Stomach (tissue), 8 donors: ENCODE measurements at regions not wholly inside any gene's neighbourhood (a gene's known extent, or its start where the extent isn't known, plus 50 kb on each side); places are given as distances from the start of the nearest gene placed in this dataset.

Experiments used
- DNase-seq, 2 donors: peaks; one replicate each; pipeline versions ENCODE4 v3.0.0 to v3.0.0-alpha.2; 2013 to 2019
- H3K27ac ChIP-seq, 5 donors: fragments of 200-600 bp in 4 of 5; sonication (generic) in 4 of 5; one replicate each; pipeline ENCODE4 v1.5.1; 2013 to 2019; ENCODE audit warnings: mild to moderate bottlenecking in 1 of 5, moderate library complexity in 1 of 5
- H3K27me3 ChIP-seq, 3 donors: fragments of 200-600 bp; sonication (generic); one replicate each; pipeline ENCODE4 v1.5.1; 2017 to 2019; ENCODE audit warnings: mixed run types in 1 of 3
- H3K36me3 ChIP-seq, 4 donors: fragments of 200-600 bp; sonication (generic); 1 replicate in 3 of 4; 2 replicates in 1 of 4; pipeline ENCODE4 v1.5.1; 2016 to 2019
- H3K4me1 ChIP-seq, 4 donors: fragments of 200-600 bp; sonication (generic); one replicate each; pipeline ENCODE4 v1.5.1; 2016 to 2019
- H3K4me3 ChIP-seq, 4 donors: fragments of 200-600 bp; sonication (generic) in 3 of 4; one replicate each; pipeline ENCODE4 v1.5.1; 2016 to 2019; ENCODE audit warnings: mild to moderate bottlenecking in 1 of 4
- H3K9me3 ChIP-seq, 4 donors: fragments of 200-600 bp; sonication (generic); one replicate each; pipeline ENCODE4 v1.5.1; 2016 to 2019
- CTCF ChIP-seq, 7 experiments: fragments of 450-650 bp in 4 of 7; fragments of 200-600 bp in 3 of 7; sonication (generic) in 3 of 7; IDR thresholded peaks; one replicate each; pipeline ENCODE4 v1.5.1; 2016 to 2019; ENCODE audit warnings: antibody characterized with exemption in 7 of 7, control low read depth in 2 of 7, mild to moderate bottlenecking in 1 of 7
- EP300 ChIP-seq: sonication (generic); formaldehyde crosslinking; IDR thresholded peaks from one replicate; pipeline ENCODE4 v1.6.1; 2017; ENCODE audit warnings: antibody characterized with exemption
- POLR2A ChIP-seq, 4 donors: fragments of 450-650 bp; IDR thresholded peaks; one replicate each; pipeline ENCODE4 v1.6.1; 2016; ENCODE audit warnings: antibody characterized with exemption in 4 of 4, control low read depth in 2 of 4, mild to moderate bottlenecking in 1 of 4, moderate library complexity in 1 of 4
- POLR2AphosphoS5 ChIP-seq, 3 donors: sonication (generic); formaldehyde crosslinking; IDR thresholded peaks; one replicate each; pipeline ENCODE4 v1.6.1; 2016; ENCODE audit warnings: antibody characterized with exemption in 3 of 3
- WGBS, 5 donors: extraction: QIAGEN DNeasy Blood & Tissue Kit in 3 of 5; methylation state at CpG; one replicate each; pipeline versions ENCODE4 v1.1.5 to v1.1.7; 2013 to 2018; 5-methylcytosine and 5-hydroxymethylcytosine counted together
- intact Hi-C: fragments of 100-400 bp; cut with DNase I; formaldehyde crosslinking; loops from one replicate; pipeline ENCODE4 v1.15.1; 2023; ENCODE audit warnings: low total_unique reads
- donor health status: healthy with polysubstance abuse.
- donor health status: Bipolar disorder and iron deficiency.
- donor health status: healthy.

- H3K27ac ChIP-seq, result no peak overlapping the region
- TF ChIP-seq POLR2A (IDR thresholded peaks at IDR 0.05) (no peak), POLR2AphosphoS5 (IDR thresholded peaks at IDR 0.05) (no peak), CTCF (IDR thresholded peaks at IDR 0.05) (no peak), EP300 (no peak)
- no peaks in the 10 kb centered on the region for H3K9me3 ChIP-seq
- no peak for DNase-seq
- 86 to 94% (median 90%) methylated on average over 8 of the region's 8 CpGs for WGBS, 5 donors
- intact Hi-C loops, result no loop called here
- no peaks in the 10 kb centered on the region for H3K36me3 ChIP-seq
- H3K4me3 ChIP-seq, result no peak overlapping the region
- no peaks in the 10 kb centered on the region for H3K4me1 ChIP-seq
- no peaks in the 10 kb centered on the region for H3K27me3 ChIP-seq
These were observed 684.3 kb upstream of the SORCS1 start for GRCh38 chr10:107848726-107849360.

- TF ChIP-seq POLR2A (IDR thresholded peaks at IDR 0.05), result no peak
- TF ChIP-seq CTCF (IDR thresholded peaks at IDR 0.05), result no peak
- no peak for TF ChIP-seq POLR2AphosphoS5 (IDR thresholded peaks at IDR 0.05)
- no peak for TF ChIP-seq EP300
- no peaks in the 10 kb centered on the region for H3K9me3 ChIP-seq
- 29 to 55% (median 45%) methylated on average over 2 of the region's 2 CpGs for WGBS, 5 donors
- H3K27me3 ChIP-seq, result no peaks in the 10 kb centered on the region
- H3K4me1 ChIP-seq, result no peaks in the 10 kb centered on the region
- no peaks in the 10 kb centered on the region for H3K36me3 ChIP-seq
- H3K27ac ChIP-seq, result no peak overlapping the region
- H3K4me3 ChIP-seq, result no peak overlapping the region
- intact Hi-C loops, result no loop called here
- no peak for DNase-seq
These were observed 683.1 kb upstream of the SORCS1 start for GRCh38 chr10:107847620-107848019.

GRCh38 chr10:107834706-107835105, 670.2 kb upstream of the SORCS1 start:
- TF ChIP-seq CTCF (IDR thresholded peaks at IDR 0.05) (no peak), POLR2AphosphoS5 (IDR thresholded peaks at IDR 0.05) (no peak)
- DNase-seq, result no peak
- WGBS, 5 donors, result 43 to 57% (median 50%) methylated on average over 1 of the region's 1 CpG

GRCh38 chr10:107831772-107832171, 667.3 kb upstream of the SORCS1 start:
- H3K4me3 ChIP-seq, result no peak overlapping the region
- H3K27ac ChIP-seq, result no peak overlapping the region
- WGBS, 5 donors, result 89 to 91% (median 89%) methylated on average over 2 of the region's 2 CpGs
- no peak for TF ChIP-seq CTCF (IDR thresholded peaks at IDR 0.05)
- no peak for TF ChIP-seq POLR2A (IDR thresholded peaks at IDR 0.05)
- no peak for TF ChIP-seq EP300
- no peak for TF ChIP-seq POLR2AphosphoS5 (IDR thresholded peaks at IDR 0.05)
- DNase-seq, result no peak
- H3K9me3 ChIP-seq, result no peaks in the 10 kb centered on the region
- H3K36me3 ChIP-seq, result no peaks in the 10 kb centered on the region
- no peaks in the 10 kb centered on the region for H3K4me1 ChIP-seq
- no peaks in the 10 kb centered on the region for H3K27me3 ChIP-seq
- intact Hi-C loops, result no loop called here

More at GRCh38 chr10:107834706-107835105, 670.2 kb upstream of the SORCS1 start:
- no peak overlapping the region for H3K4me3 ChIP-seq
- H3K36me3 ChIP-seq, result no peaks in the 10 kb centered on the region
- no peak overlapping the region for H3K27ac ChIP-seq
- no peaks in the 10 kb centered on the region for H3K27me3 ChIP-seq
- intact Hi-C loops, result no loop called here
- no peaks in the 10 kb centered on the region for H3K4me1 ChIP-seq
- no peaks in the 10 kb centered on the region for H3K9me3 ChIP-seq
